Neural crest cell (in vitro differentiated cells): ENCODE measurements at regions not wholly inside any gene's neighbourhood (a gene's known extent, or its start where the extent isn't known, plus 50 kb on each side); places are given as distances from the start of the nearest gene placed in this dataset.

Source experiments
- DNase-seq: peaks from one replicate; pipeline ENCODE4 v3.0.0; 2021; ENCODE audit warnings: low read depth, mixed read lengths, low spot score
- H3K27ac Mint-ChIP-seq: one replicate; pipeline ENCODE4 v1.8.0; 2021; ENCODE audit warnings: mild to moderate bottlenecking, mixed read lengths; ENCODE audit not compliant: unreplicated experiment
- H3K27me3 Mint-ChIP-seq: 2 replicates; pipeline ENCODE4 v1.8.0; 2021; ENCODE audit warnings: low read depth, mild to moderate bottlenecking, mixed read lengths
- H3K36me3 Mint-ChIP-seq: 2 replicates; pipeline ENCODE4 v1.8.0; 2021; ENCODE audit warnings: low read depth, mild to moderate bottlenecking, mixed read lengths
- H3K4me1 Mint-ChIP-seq: 2 replicates; pipeline ENCODE4 v1.8.0; 2021; ENCODE audit warnings: mixed read lengths
- H3K4me3 Mint-ChIP-seq: one replicate; pipeline ENCODE4 v1.8.0; 2021; ENCODE audit warnings: mild to moderate bottlenecking, mixed read lengths
- H3K9me3 Mint-ChIP-seq: 2 replicates; pipeline ENCODE4 v1.8.0; 2021; ENCODE audit warnings: mixed read lengths
- CTCF ChIP-seq: fragments of 200-600 bp; sonication (generic); conservative IDR thresholded peaks from 2 replicates; pipeline ENCODE4 v1.5.0; 2021; ENCODE audit warnings: antibody characterized with exemption, mild to moderate bottlenecking

- no peaks in the 10 kb centered on the region for H3K4me1 Mint-ChIP-seq
- H3K27me3 Mint-ChIP-seq = no peaks in the 10 kb centered on the region
- TF ChIP-seq CTCF = no peak
- peak overlapping the region; percentile 46 for H3K27ac Mint-ChIP-seq
- no peak overlapping the region for H3K4me3 Mint-ChIP-seq
- no peaks in the 10 kb centered on the region for H3K36me3 Mint-ChIP-seq
- no peak for DNase-seq
- peaks cover 7% of the 10 kb centered on the region for H3K9me3 Mint-ChIP-seq
These were observed 393.8 kb upstream of the SLC30A5 start for GRCh38 chr5:68699966-68700365.

- H3K4me3 Mint-ChIP-seq = no peak overlapping the region
- DNase-seq = no peak
- no peaks in the 10 kb centered on the region for H3K36me3 Mint-ChIP-seq
- no peak overlapping the region for H3K27ac Mint-ChIP-seq
- no peaks in the 10 kb centered on the region for H3K27me3 Mint-ChIP-seq
- TF ChIP-seq CTCF = no peak
- no peaks in the 10 kb centered on the region for H3K9me3 Mint-ChIP-seq
- peaks cover 18% of the 10 kb centered on the region for H3K4me1 Mint-ChIP-seq
These were observed 386.2 kb upstream of the SLC30A5 start for GRCh38 chr5:68707575-68707974.

- Mint-ChIP-seq H3K27me3 (no peaks in the 10 kb centered on the region), H3K4me1 (peaks cover 22% of the 10 kb centered on the region), H3K27ac (no peak overlapping the region), H3K36me3 (no peaks in the 10 kb centered on the region), H3K9me3 (no peaks in the 10 kb centered on the region), H3K4me3 (no peak overlapping the region)
- DNase-seq = no peak
- TF ChIP-seq CTCF = no peak
These were observed 385.5 kb upstream of the SLC30A5 start for GRCh38 chr5:68708156-68708841.

- peaks cover 3% of the 10 kb centered on the region for H3K9me3 Mint-ChIP-seq
- H3K4me3 Mint-ChIP-seq = no peak overlapping the region
- DNase-seq = no peak
- H3K36me3 Mint-ChIP-seq = no peaks in the 10 kb centered on the region
- H3K27me3 Mint-ChIP-seq = no peaks in the 10 kb centered on the region
- no peak overlapping the region for H3K27ac Mint-ChIP-seq
- no peak for TF ChIP-seq CTCF
- peaks cover 22% of the 10 kb centered on the region for H3K4me1 Mint-ChIP-seq
These were observed 385.0 kb upstream of the SLC30A5 start for GRCh38 chr5:68708842-68709170.

- no peaks in the 10 kb centered on the region for H3K36me3 Mint-ChIP-seq
- TF ChIP-seq CTCF = no peak
- H3K4me1 Mint-ChIP-seq = peaks cover 22% of the 10 kb centered on the region
- H3K9me3 Mint-ChIP-seq = peaks cover 3% of the 10 kb centered on the region
- H3K27me3 Mint-ChIP-seq = no peaks in the 10 kb centered on the region
- H3K4me3 Mint-ChIP-seq = no peak overlapping the region
- H3K27ac Mint-ChIP-seq = no peak overlapping the region
- DNase-seq = no peak
These were observed 384.6 kb upstream of the SLC30A5 start for GRCh38 chr5:68709239-68709638.
